NCI-H2227 (cell line): ENCODE measurements at regions not wholly inside any gene's neighbourhood (a gene's known extent, or its start where the extent isn't known, plus 50 kb on each side); places are given as distances from the start of the nearest gene placed in this dataset.
A peak's percentile ranks its signal among the peaks of the same experiment; 100 is the strongest.

Experiments
- DNase-seq: peaks from one replicate; lab custom pipeline; 2025; ENCODE audit not compliant: unreplicated experiment; lab: John Stamatoyannopoulos, UW

DNA sequence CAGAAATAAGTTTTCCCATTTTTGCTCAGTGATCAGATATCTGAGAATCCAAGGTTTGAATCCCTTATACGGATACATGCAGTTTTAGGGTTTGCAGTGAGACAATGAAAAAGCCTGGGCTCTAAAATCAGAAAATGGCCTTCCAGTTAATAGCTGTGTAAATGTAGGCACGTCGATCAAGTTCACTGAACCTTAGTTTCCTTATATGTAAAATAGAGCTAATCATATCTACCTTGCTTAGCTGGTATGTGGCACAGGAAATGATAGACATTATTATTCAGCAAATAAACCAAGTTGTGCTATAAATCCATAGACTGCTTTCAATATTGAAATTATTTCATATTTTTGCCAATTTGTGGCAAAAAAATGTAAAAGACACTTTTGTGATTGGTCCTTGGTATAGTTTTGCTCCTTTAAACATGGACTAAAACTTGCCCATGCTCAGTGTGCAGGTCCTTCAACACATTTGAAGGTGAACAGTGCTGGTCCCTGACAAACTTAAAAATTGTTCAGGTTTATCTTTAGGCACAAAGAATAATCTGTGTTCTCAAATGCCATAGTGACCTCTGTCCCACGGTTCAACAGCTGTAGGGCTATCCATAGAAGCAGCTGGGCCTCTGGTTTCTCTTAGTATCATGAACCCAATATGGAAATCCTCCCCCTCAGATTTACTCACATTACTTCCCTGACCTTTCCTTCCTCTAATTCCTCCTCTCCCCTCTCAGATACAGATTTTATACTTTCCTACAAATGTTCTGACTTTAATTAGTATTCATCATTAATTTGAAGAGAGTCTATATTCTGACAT is 51.0 kb downstream of the CCDC54 start:
- DNase-seq = no peak

DNA sequence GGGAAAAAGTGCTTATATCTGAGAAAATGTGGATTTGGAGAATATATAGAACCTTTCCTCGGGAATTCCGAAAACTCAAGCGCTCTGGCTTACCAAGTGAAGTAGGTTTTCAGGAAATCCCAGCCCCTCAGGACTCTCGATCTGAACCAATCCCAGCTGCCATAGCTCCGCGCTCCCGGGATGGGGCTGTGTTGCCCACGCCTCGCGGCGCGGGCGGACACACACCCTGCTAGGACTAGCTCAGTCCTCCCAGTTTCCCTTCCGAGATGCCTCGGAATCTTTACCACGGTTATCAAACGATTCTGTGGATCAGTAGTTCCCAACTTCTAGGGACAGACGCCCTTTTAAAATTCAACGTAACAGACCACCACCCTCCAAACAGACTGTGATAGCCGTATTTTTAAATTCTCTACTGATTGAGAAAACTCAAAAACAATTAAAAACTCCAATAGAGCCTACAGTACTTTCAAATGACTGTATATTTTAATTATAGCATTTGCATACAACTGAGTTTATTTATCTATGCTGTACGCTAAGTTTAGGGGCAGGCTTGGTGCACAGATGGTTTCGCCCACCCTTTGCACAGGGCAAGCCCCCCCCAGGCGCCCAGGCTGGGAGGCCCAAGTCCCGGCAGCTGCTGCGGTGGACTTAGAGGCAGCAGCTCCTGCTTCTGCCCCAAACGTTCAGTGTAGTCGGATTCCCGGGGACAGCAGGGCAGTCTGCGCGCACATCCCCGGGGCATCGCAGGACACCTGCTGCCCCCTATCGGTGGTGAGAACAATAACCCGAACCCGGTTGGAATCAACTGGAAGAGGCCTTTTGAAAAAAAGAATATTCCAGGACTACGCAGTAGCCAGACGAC is 52.3 kb downstream of the CCDC54 start:
- DNase-seq = peak; percentile 65

DNA sequence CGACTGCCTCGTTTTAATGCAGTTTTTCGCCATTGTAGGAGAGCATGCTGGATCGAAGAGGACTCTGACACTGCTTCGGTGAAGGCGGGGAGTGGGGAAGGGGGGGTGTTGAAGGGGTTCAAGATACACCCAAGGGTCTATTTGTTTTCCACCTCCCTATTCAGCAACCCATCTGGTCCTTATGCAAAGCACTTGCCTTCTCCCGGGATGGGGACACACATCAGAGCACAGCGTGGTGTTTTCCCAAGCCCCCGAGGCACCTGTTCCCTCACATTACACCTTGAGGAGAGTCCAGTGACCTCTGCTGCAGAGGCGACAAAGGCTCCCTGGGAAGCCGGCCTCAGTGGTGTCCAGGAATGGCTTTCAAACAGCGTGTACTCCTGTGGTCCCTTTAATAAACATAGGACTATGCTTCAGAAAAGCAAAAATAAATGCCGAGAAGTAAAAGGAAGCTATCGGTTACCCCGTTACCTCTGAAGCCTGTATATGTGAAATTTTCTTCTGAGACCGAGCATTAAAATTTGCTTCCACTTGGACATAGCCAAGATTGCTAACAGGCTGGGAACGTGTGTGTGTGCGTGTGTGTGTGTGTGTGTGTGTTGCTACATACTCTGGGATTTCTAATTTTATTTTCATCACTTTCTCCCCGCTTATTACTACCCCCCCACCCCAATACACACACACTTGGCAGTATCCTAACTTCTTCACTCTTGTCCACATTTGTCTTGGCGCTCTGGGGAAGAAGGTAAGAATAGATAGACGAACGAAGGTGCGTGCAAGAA is 53.2 kb downstream of the CCDC54 start:
- DNase-seq = no peak

DNA sequence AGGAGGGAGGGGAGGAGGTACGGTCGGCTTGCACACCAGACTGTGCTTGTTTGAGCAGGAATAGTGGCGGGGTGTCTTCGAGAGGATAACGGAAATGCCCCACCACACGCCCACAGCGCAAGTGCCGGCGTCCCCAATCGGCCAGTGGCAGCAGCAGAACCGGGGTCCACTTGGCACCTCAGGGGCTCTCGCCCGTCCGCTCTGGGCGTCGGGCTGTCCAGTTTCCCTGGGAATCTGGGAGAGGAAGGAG is 53.7 kb downstream of the CCDC54 start:
- DNase-seq = no peak

DNA sequence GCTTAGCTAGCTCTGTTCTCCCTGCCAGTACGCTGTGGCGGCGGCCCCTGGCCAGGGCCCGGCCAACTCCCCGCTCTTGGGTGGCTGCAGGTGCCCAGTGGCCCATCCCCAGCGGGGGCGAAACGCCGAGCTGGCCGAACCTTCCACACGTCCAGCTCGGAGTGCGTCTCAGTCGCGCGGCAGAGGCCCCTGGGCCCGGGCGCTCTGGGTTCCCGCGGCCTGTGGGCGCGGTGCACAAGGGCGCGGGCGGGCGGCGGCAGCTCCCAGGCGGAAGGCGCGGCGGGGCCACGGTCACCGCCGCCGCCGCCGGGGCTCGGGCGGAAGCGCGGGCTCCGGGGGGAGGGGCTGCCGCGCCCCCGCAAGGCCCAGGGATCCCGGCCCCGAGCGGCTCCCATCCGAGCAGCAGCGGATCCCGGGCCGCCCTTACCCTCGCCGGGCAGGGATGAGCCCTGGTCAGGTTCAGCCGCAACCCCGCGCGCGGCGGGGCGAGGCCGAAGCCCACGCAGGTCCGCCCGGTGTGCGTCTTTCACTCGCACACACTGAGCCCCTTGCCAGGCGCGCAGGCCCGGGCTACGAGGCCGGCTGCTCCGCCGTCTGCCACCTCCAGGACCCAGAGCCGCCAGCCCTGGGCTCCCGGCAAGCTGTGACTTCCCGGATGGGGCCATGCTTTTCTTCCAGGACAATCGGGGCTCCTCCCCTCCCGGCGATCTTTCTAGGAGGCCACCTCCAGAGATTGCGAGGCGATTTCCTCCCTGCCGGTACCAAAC is 54.2 kb downstream of the CCDC54 start:
- DNase-seq = peak; percentile 48

DNA sequence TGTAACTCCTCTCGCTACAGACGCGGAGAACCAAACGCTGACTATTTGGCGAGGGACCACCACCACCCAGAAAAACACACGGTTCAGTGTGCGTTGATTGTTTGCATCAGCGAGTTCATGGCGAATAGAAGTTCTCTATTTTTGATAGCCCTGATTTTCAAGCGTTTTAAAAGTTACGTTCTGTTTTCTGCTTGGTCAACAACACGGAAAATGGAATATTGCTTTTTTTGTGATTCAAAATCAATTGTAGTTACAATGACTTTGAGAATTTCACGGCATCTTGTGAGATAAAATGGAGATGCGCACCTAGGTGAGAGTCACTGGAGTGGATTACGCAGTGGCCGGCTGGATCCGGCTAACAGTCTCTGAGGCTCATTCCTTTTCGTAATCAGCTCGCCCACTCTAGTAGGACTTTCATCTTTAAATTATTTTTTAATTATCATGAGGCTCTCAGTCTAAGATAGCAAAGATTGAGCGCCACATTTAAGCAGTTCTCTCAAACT is 54.8 kb downstream of the CCDC54 start:
- no peak for DNase-seq

DNA sequence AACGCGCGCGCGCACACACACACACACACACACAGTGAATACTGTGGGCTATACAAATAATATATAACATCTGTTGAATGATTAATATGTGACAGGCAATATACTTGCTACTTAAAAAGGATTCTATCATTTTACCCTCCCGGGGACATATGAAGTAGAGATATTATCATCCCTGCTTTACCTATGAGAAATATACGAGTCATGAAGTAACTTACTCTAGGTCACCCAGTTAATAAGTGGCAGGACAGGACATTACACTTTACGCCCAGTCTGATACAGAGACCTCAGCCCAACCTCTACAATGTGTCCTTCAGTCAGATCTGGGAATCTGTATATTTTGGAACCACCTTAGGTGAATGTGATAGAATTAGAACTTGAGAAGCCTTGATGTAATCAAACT is 55.4 kb downstream of the CCDC54 start:
- no peak for DNase-seq

DNA sequence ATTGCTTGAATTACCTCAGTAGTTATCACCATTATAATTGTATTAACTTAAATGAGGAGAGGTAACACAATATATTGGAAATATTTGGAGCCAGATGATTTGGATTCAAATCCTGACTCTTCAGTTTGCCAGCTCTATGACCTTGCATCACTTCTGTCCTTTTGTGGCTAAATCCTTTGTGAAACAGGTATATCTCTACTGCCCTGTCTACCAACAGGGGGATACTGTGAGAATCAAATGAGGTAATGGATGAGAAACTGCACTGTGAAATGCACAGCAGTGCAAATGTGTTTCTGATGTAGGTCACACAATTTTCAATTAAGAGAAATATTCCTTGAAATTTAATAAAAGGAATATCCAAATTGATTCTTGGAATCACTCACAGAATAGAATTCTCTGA is 58.8 kb downstream of the CCDC54 start:
- DNase-seq = no peak

DNA sequence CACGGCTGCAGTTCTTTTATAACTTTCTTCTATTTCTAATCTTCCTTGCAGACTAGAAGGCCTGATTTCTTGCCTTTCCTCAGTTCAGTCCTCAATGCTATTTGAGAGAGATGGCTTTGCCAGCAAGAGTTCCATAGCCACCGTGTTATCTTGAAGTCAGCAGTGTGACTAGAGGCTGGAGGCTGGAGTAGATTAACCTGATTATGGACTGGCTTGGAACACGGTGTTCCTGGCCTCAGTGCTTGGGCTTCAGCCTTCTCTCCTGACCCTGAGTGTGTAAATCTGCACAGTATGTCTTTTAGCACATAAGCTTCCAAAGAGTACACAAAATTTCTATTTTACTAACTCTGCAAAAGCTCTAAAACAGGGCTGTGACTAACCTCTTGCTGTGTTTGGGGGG is 61.4 kb downstream of the CCDC54 start:
- DNase-seq = no peak

DNA sequence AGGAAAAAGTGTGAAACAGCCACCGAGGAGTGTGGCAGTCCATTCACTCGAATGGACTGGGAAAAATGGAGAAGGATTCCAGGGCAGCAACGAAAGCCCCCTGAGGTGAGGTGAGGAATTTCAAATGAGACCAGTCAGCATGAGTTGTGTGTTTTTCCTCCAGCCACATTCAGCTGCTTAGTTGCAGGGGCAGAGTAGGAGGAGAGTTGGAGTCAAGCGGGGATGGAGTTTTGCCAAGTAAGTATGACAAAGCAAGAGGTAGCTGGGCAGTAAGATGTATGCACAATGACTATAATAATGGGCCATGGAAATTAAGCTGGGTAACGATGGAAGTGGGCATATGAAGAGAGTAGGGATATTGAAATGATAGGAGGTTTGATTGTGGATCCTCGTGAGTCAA is 64.4 kb downstream of the CCDC54 start:
- no peak for DNase-seq

DNA sequence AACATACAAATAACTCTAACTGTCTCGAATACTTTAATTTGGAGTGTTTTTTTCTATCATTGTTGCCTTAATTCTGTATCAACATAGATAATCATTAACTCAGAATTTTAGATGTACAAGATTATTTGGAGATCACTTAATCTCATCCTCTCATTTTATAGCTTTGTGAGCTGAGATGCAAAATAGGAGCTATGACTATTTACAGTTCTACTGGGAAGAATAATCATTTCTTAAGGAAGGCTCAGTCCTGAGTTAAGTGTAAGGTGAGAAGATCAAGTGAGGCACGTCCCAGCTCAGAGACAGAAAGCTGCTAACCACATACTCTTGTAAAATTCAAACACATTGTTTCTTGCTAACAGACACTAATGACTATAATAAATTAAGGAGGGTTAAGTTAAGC is 66.2 kb downstream of the CCDC54 start:
- no peak for DNase-seq

DNA sequence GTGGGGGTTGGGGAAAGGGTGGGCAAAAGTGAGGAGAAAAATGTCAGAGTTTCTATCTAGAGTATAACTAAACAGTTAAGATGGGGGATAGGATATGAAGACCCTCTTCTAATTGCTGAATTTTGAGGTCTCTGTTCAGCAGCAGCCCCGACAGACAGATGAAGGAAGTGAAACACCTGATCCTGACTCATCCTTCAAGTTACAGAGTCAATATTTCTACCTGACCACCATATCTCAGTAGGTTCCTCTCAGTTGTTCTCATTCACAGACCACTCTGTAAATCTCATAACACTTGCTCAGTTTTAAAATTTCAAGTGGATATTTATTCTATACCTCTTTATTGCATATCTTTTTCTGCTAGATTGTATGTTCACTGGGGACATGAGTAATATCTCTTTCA is 69.5 kb downstream of the CCDC54 start:
- DNase-seq = no peak

DNA sequence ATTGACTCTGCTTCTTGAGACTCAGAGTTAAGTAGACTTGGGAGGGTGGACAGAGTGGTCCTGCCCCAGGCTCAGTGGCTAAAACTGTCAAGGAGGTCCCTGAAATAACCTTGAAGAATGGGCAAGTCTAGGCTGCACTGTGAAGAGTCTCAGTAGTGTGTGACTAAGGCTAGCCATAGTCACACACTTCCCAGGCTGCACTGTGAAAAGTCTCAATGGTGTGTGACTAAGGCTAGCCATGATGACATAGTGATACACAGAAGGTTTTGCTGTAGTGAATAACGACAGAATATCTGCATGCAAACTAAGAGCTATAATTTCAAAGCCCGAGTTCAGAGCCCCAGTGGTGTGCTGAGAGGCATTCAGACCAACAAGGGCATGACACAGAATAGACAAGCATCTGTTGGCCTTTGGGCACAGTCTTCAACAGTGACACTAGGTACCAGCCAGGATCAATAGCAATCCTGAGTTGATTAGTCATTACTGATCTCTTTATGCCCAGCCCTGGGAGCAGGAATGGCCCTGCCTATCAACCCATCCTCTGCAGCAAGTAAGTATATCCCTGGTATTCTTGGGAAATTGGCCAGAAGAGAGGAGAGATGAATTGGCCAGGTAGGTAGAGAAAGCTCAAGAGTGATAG is 72.4 kb upstream of the BBX start:
- DNase-seq = no peak

DNA sequence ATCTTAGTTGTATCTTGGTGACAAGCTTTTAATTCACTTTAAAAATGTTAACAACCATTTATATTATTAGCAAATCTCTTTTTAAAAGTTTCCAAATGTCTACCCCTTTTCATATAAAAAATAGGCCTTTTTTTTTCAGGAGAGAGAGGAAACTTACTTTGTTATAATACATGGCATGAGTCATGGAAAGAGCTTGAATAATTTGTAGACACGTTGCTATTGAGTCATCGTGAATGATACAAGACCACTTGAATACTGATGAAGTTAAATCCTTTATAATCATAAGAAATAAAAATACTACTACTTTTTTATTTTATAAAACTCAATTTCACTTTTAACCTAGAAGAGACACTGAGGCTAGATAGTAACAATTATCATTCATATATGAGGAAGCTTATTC is 70.3 kb upstream of the BBX start:
- DNase-seq = no peak

DNA sequence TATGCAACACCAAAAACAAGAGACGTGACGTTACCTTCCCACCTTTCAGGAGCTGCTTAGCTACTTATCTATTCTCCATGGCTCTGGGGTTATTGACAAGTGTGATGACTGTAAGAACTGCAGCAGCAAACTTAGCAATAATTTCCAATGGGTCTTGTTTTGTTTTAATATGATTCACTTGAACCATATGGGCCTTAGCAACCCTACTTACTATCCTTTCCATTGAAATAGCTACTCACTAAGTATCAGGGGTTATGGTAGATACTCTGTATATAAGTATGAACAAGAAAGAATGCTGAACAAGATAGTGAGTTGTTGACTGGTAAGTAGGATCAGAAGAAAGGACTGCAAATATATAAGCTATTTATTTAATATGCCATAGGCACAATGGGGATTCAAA is 69.3 kb upstream of the BBX start:
- no peak for DNase-seq

DNA sequence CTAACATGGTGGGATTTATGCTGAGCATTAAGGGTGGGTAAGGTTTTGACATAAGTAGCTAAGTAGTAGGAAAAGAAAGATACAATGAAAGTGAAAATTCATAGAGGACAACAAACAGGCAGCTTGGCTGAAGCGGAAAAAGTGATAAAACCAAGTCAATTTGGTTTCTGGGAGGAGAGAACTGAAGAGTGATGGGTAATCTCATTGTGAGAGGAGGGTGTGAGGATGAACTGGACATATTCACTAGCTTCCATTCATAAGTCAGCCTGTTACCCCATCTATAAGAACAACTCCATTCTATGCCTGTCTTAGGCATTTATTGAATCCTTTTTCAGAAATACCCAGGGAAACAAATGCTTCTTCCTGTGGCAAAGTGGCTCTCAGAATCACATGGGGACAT is 67.1 kb upstream of the BBX start:
- DNase-seq = no peak

DNA sequence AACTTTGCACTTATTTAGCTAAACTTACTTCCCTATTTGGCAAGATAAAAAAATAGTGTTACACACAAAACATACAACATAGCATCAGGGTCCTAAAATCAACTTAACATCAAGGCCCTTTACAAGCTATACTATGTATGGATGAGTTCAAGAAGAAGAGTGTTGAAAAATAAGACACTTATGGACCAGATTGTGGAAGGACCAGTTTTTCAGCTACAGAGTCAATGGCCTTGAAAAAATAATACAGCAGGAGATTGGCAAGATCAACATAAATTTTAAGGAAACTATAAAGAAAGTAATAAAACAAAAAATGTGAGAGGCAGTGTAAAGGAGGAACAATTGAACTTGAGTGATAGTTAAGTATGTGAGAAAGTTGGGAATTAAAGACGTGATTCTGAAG is 66.3 kb upstream of the BBX start:
- DNase-seq = no peak

DNA sequence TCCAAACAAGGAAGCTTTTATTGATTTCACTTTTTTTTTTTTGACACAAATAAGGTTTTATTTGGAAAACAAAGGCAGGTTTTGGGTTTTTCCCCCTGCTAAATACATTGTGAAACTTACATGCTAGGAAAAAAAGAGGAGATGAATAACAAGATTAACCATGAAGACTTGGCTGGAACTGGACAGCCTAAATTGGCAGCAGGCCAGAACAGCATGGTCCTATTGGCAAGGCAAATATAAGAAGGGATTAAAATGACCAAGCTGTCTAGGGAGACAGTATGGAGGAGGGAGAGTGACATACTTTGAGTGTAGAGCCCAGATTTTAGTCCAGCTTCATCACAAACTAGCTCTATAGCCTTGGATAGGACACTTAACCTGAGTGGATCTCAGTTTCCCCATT is 63.9 kb upstream of the BBX start:
- DNase-seq = no peak

DNA sequence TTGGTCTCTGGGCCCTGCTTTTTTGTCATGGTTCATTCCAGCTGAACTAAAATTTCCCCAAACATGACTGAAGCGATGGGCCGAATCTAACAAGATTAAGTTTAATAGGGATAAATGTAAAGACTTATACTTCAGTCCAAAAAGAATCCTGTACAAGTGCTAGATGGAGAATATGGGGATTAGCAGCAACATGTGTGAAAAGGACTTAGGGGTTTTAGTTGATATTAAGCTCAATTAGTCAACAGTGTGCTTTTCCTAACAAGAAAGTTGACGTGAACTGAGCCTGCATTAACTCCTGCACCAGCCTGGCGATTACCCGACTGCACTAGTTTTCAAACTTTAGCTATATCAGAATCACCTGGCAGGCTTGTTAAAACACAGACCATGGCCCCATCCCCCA is 61.0 kb upstream of the BBX start:
- DNase-seq = no peak

DNA sequence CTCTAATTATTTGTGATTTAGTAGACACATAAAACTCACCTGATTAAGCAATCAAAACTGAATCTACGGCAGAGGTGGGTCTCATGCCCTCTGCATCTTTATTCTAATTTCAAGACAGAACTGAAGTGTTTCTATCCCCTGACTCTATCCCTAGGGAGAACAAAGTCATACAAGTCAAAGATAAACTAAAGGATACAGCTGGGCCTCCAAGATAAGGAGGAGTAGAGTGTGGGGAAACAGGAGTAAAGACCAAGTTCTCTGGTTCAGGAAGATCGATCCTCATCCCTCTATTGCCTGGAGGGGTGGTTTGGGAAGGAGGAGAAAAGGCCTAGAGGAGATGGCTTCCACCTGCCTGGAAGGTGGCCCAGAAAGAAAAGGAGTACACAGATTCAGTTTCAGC is 58.7 kb upstream of the BBX start:
- DNase-seq = no peak
